Astrocyte (in vitro differentiated cells and primary cell): ENCODE measurements at regions not wholly inside any gene's neighbourhood (a gene's known extent, or its start where the extent isn't known, plus 50 kb on each side); places are given as distances from the start of the nearest gene placed in this dataset.

Experiments
- CTCF ChIP-seq: IDR thresholded peaks from 2 replicates; pipeline ENCODE4 v1.5.1; 2011; ENCODE audit warnings: low read depth, mild to moderate bottlenecking, inconsistent platforms, low read length, moderate library complexity; ENCODE audit not compliant: insufficient read depth
- EZH2 ChIP-seq: IDR thresholded peaks from 2 replicates; pipeline ENCODE4 v1.6.1; 2012; ENCODE audit warnings: mild to moderate bottlenecking, low read length, inconsistent platforms; ENCODE audit not compliant: insufficient read depth

- TF ChIP-seq CTCF (no peak), EZH2 (no peak)
These were observed 78.0 kb downstream of the CPN2 start for GRCh38 chr3:194272861-194273742.
